RWPE1 (cell line): ENCODE measurements at regions not wholly inside any gene's neighbourhood (a gene's known extent, or its start where the extent isn't known, plus 50 kb on each side); places are given as distances from the start of the nearest gene placed in this dataset.

ENCODE experiments used
- CTCF ChIA-PET: fragments of 350-600 bp; sonication (Branson Sonifier 250); formaldehyde crosslinking; extraction: SDS; loops from one replicate; lab custom pipeline; 2021; lab: Yijun Ruan, JAX
- POLR2A ChIA-PET: fragments of 400-600 bp; formaldehyde crosslinking; extraction: SDS; loops from one replicate; lab custom pipeline; 2020; ENCODE audit warnings: antibody characterized with exemption; ENCODE audit not compliant: low non-redundant PET; lab: Yijun Ruan, JAX
- DNase-seq: peaks from one replicate; pipeline ENCODE4 v3.0.0; 2012; ENCODE audit warnings: low spot score
- H3K27ac ChIP-seq: fragments of 450-650 bp; 2 replicates; pipeline ENCODE4 v1.5.1; 2017
- TF ChIP-seq, protein P1 (sequence below): fragments of 450-650 bp; conservative IDR thresholded peaks from 2 replicates; pipeline ENCODE4 v1.5.1; 2017; ENCODE audit warnings: low read depth, mild to moderate bottlenecking

DNA sequence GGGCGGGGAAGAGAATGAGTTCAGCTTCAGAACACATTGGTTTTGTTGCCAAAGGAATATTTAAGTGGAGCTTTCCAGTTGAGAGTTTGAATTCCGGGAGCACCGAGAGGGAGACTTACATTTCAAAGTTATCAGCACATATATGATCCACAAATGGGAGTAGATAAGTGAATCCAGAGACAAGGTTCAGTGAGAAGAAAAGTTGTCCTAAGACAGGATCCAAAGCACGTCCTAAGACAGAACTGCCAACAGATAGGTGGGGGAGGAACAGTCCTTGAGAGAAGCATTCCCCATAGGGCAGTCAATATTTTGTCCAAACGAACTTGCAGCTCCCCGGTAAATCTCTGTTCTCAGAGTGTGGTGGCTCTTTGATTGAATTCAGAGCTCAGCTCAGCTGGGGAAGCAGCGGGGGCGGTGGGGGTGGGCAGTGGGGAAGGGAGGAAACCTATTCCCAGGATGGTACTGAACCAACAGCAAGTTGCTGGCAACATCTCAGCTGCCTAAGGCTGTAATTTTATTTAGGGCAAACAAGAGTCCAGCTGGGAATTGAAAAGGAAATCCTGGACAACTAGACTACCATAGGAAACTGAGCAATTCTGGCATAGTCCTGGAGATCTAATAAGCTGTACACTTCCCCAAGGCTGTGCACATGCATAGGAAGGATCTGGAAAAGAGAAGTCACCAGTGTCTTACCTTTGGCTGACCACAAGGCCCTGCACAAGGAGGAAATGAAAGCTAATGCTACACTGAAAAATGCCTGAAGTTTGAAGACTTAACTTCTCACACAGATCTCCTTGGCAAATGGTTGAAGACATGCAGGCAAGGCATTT is 94.2 kb upstream of the CXCL12 start:
- ChIA-PET CTCF (no interaction called here), POLR2A (no interaction called here)
- DNase-seq, result no peak
- TF ChIP-seq, protein P1, sequence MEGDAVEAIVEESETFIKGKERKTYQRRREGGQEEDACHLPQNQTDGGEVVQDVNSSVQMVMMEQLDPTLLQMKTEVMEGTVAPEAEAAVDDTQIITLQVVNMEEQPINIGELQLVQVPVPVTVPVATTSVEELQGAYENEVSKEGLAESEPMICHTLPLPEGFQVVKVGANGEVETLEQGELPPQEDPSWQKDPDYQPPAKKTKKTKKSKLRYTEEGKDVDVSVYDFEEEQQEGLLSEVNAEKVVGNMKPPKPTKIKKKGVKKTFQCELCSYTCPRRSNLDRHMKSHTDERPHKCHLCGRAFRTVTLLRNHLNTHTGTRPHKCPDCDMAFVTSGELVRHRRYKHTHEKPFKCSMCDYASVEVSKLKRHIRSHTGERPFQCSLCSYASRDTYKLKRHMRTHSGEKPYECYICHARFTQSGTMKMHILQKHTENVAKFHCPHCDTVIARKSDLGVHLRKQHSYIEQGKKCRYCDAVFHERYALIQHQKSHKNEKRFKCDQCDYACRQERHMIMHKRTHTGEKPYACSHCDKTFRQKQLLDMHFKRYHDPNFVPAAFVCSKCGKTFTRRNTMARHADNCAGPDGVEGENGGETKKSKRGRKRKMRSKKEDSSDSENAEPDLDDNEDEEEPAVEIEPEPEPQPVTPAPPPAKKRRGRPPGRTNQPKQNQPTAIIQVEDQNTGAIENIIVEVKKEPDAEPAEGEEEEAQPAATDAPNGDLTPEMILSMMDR, result no peak
- no peak overlapping the region for H3K27ac ChIP-seq

DNA sequence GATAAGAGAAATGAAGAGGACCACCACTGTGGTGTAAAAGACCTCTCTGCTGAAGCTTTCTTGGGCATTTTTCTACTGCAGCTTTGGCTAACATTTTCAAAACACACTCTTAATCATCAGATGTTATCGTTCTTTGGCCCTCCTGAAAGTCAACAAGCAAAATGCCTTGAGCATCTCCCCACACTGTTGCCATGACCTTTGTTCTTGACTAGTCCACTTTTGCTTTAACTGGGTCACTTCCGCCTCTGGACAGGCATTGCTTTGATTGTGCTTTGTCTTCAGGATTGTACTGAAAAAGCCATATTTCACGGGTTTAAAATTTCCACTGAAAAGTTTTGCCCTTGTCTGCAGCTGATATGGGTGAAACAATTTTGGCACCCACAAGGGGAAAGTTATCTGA is 107.8 kb upstream of the CXCL12 start:
- no peak overlapping the region for H3K27ac ChIP-seq
- CTCF ChIA-PET, result no interaction called here
- TF ChIP-seq, protein P1, result no peak
- POLR2A ChIA-PET, result no interaction called here
- DNase-seq, result no peak

DNA sequence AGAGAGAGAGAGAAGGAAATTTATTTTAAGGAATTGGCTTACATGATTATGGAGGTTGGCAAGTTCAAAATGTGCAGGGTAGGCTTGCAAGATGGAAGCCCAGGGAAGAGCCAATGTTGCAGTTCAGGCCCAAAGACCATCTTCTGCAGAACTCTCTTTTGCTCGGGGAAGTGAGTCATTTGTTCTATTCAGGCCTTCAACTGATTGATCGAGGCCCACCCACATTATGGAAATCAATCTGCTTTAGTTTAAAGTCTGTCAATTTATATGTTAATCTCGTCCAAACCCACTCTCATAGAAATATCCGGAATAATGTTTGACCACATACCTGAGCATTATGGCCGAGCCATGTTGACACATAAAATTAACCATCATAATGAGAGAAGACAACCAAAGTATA is 113.3 kb upstream of the CXCL12 start:
- H3K27ac ChIP-seq, result no peak overlapping the region
- ChIA-PET POLR2A (no interaction called here), CTCF (no interaction called here)
- DNase-seq, result no peak
- TF ChIP-seq, protein P1, result no peak

DNA sequence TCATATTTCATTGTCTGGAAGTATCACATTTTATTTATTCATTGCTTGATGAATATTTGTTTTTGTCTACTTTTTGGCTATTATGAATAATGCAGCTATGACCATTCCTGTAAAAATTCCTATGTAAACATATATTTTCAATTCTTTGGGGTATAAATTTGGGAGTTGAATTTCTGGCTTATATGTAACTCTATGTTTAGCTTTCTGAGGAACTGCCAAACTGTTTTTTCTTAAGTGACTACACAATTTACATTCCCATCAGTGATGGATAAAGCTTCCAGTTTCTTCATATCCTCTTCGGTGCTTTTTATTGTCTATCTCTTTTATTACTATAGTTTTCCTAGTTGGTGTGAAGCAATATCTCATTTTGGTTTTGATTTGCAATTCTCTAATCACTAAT is 115.6 kb upstream of the CXCL12 start:
- TF ChIP-seq, protein P1, result no peak
- no peak overlapping the region for H3K27ac ChIP-seq
- DNase-seq, result no peak
- ChIA-PET CTCF (no interaction called here), POLR2A (no interaction called here)

DNA sequence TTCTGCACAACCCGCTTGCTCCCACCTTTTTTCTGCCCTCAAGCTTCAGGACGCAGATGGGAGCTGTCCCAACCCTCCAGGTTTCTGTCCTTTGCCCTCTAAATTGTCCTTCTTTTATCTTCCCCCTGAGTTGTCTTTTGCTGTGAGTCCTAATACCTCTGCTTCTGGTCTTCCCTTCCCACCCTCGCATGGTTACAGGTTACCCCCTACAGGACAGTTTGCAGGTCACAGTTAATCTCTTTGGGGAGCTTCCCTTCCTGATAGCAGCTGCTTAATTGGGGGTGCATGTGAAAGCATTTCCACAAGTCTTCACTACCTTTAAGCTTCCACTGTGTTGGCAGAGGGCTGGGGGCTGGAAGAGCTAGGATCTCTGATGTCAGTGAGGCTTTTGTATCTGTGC is 121.5 kb upstream of the CXCL12 start:
- H3K27ac ChIP-seq, result no peak overlapping the region
- POLR2A ChIA-PET, result no interaction called here
- TF ChIP-seq, protein P1, result no peak
- DNase-seq, result no peak
- CTCF ChIA-PET, result no interaction called here

DNA sequence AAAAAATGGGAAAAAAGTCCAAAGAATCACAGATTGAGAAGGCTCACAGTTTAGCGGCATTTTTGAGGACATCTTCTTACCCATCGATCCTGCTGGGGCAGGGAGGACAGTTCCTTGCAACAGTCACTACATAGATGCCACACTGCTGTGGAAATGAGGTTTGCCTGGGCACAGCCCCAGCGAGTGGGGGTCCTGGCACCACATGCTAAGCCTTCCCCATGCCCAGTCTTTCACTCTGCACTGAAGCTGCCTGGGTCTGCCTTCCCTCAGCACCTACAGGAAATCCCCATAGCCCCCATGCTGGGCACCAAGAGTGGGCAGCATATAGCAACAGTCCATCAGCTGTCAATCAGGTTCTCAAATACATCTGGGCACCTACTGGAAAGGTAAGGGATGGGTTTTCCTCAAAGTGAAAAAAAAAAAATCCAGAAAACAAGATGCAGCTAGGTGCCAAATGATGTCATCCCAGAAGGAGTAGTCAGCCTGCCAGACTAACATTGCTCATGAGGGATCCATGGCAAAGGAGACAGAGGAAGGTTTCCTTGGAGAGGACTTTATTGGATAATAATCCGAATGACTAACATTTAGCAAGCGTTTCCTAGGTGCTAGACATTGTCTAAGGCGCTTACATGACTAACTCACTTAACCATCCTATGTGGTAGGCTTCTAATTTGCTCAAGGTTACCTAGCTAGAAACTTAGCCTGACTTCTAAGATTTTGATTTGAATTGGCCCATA is 125.7 kb upstream of the CXCL12 start:
- no peak for DNase-seq
- ChIA-PET CTCF (interaction anchor here (0.5 kb wide), 1 partner anchor 354 kb away, joined by 5 read pairs; no protein-coding TSS in a partner anchor), POLR2A (no interaction called here)
- TF ChIP-seq, protein P1, result no peak
- H3K27ac ChIP-seq, result no peak overlapping the region
